Prostate gland (tissue), 2 donors: ENCODE measurements at regions not wholly inside any gene's neighbourhood (a gene's known extent, or its start where the extent isn't known, plus 50 kb on each side); places are given as distances from the start of the nearest gene placed in this dataset.

Experiments used
- POLR2A ChIP-seq: fragments of 450-650 bp; IDR thresholded peaks from one replicate; pipeline ENCODE4 v1.6.1; 2016; ENCODE audit warnings: antibody characterized with exemption, mild to moderate bottlenecking
- TF ChIP-seq, protein P1 (sequence below), 4 experiments: fragments of 200-600 bp in 2 of 4; fragments of 450-650 bp in 2 of 4; sonication (generic) in 2 of 4; IDR thresholded peaks; 1 replicate in 3 of 4; 2 replicates in 1 of 4; pipeline ENCODE4 v1.5.1; 2016 to 2019; ENCODE audit warnings: antibody characterized with exemption in 4 of 4, mild to moderate bottlenecking in 2 of 4, moderate library complexity in 2 of 4

DNA sequence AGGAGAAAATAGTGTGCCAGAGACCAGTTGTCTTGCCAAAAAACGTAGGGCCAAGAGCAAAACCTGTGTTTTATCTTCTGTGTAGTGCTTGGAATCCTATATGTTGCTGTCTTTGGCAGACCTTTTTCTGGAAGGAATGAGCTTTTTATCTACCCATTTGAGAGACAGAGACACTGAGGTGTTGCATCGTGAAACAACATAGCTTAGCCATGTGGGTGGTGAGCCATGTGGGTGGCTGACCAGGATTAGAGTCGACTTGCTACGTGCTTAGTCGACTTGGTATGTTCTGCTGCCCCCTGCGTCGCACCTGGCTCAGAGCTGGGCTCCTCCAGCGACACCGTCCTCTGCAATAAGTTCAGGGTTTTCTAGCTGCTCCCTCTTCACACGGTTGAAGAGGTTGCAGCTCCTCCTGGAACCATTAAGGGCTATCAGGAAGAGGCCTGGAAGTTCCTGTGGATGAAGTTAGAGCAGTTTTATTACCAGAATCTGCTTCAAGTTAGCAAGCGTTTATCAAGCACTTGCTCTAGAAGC is 175.8 kb downstream of the SH2D4B start:
- TF ChIP-seq, protein P1, sequence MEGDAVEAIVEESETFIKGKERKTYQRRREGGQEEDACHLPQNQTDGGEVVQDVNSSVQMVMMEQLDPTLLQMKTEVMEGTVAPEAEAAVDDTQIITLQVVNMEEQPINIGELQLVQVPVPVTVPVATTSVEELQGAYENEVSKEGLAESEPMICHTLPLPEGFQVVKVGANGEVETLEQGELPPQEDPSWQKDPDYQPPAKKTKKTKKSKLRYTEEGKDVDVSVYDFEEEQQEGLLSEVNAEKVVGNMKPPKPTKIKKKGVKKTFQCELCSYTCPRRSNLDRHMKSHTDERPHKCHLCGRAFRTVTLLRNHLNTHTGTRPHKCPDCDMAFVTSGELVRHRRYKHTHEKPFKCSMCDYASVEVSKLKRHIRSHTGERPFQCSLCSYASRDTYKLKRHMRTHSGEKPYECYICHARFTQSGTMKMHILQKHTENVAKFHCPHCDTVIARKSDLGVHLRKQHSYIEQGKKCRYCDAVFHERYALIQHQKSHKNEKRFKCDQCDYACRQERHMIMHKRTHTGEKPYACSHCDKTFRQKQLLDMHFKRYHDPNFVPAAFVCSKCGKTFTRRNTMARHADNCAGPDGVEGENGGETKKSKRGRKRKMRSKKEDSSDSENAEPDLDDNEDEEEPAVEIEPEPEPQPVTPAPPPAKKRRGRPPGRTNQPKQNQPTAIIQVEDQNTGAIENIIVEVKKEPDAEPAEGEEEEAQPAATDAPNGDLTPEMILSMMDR (IDR thresholded peaks at IDR 0.05), result no peak
- TF ChIP-seq POLR2A, result no peak
